Prostate gland (tissue), 2 donors: ENCODE measurements at regions not wholly inside any gene's neighbourhood (a gene's known extent, or its start where the extent isn't known, plus 50 kb on each side); places are given as distances from the start of the nearest gene placed in this dataset.

Experiments
- CTCF ChIP-seq, 4 experiments: fragments of 200-600 bp in 2 of 4; fragments of 450-650 bp in 2 of 4; sonication (generic) in 2 of 4; IDR thresholded peaks; 1 replicate in 3 of 4; 2 replicates in 1 of 4; pipeline ENCODE4 v1.5.1; 2016 to 2019; ENCODE audit warnings: antibody characterized with exemption in 4 of 4, mild to moderate bottlenecking in 2 of 4, moderate library complexity in 2 of 4
- POLR2A ChIP-seq: fragments of 450-650 bp; IDR thresholded peaks from one replicate; pipeline ENCODE4 v1.6.1; 2016; ENCODE audit warnings: antibody characterized with exemption, mild to moderate bottlenecking
- POLR2AphosphoS5 ChIP-seq: sonication (generic); formaldehyde crosslinking; IDR thresholded peaks from one replicate; pipeline ENCODE4 v1.6.1; 2017; ENCODE audit warnings: antibody characterized with exemption

- no peak for TF ChIP-seq POLR2A
- no peak for TF ChIP-seq CTCF (IDR thresholded peaks at IDR 0.05)
- TF ChIP-seq POLR2AphosphoS5, result no peak
Measured at GRCh38 chr3:82236257-82236656, 474.8 kb upstream of the GBE1 start.
